Endothelial cell of umbilical vein (primary cell): ENCODE measurements at regions not wholly inside any gene's neighbourhood (a gene's known extent, or its start where the extent isn't known, plus 50 kb on each side); places are given as distances from the start of the nearest gene placed in this dataset.

Source experiments
- BruUV-seq: library from RNA; stranded (reverse); fragments of 400-500 nt; replicated peaks from 2 replicates; lab custom pipeline; 2021; lab: Mats Ljungman, UMichigan
- CTCF ChIA-PET: fragments of 300-600, 350-600 bp; sonication (Branson Sonifier 250); formaldehyde crosslinking; loops from one replicate; lab custom pipeline; 2021; ENCODE audit warnings: antibody characterized with exemption, inconsistent platforms; lab: Charles Lee
- POLR2A ChIA-PET: fragments of 300-600, 350-600 bp; sonication (Branson Sonifier 250); formaldehyde crosslinking; loops from one replicate; lab custom pipeline; 2021; ENCODE audit warnings: antibody characterized with exemption, inconsistent platforms; lab: Charles Lee
- DNase-seq: peaks from one replicate; pipeline ENCODE4 v3.0.0-alpha.2; 2011; ENCODE audit warnings: low read depth, low spot score
- FAIRE-seq: peaks from 2 replicates; lab custom pipeline; 2011; peaks lifted over from hg19 to GRCh38; lab: Jason Lieb, UNC
- H2AFZ ChIP-seq: 2 replicates; pipeline ENCODE4 v1.6.0; 2012; ENCODE audit warnings: low read depth, low read length, control low read depth, inconsistent platforms
- H3K27ac ChIP-seq: 2 replicates; pipeline ENCODE4 v1.5.1; 2011; ENCODE audit warnings: low read depth, mild to moderate bottlenecking, control low read depth, low read length, moderate library complexity; ENCODE audit not compliant: insufficient read depth
- H3K27me3 ChIP-seq, 2 experiments: 2 replicates each; pipeline versions ENCODE4 v1.6.0 to v1.6.1; 2011; ENCODE audit warnings: low read length in 2 of 2, mixed read lengths in 1 of 2; ENCODE audit not compliant: control insufficient read depth in 2 of 2, insufficient read depth in 2 of 2
- H3K36me3 ChIP-seq, 2 experiments: 2 replicates in 1 of 2; 3 replicates in 1 of 2; pipeline ENCODE4 v1.5.1; 2011; ENCODE audit warnings: low read length in 2 of 2, mild to moderate bottlenecking in 1 of 2, moderate library complexity in 1 of 2; ENCODE audit not compliant: control insufficient read depth in 2 of 2, insufficient read depth in 2 of 2; ENCODE audit errors: extremely low read depth in 1 of 2
- H3K4me1 ChIP-seq: 3 replicates; pipeline ENCODE4 v1.5.1; 2011; ENCODE audit warnings: mild to moderate bottlenecking, low read length; ENCODE audit not compliant: control insufficient read depth, insufficient read depth; ENCODE audit errors: extremely low read depth
- H3K4me2 ChIP-seq: 2 replicates; pipeline ENCODE4 v1.6.1; 2011; ENCODE audit warnings: low read length, control low read depth, mixed read lengths; ENCODE audit not compliant: insufficient read depth
- H3K4me3 ChIP-seq, 3 experiments: fragments of 200-600 bp in 1 of 3; sonication (generic), shearing (Covaris generic) in 1 of 3; replicated peaks in 1 of 3; 2 replicates each; pipeline ENCODE4 v1.5.1; 2011 to 2016; ENCODE audit warnings: control low read depth in 3 of 3, low read length in 3 of 3, mild to moderate bottlenecking in 2 of 3, inconsistent platforms in 1 of 3, low read depth in 1 of 3, moderate library complexity in 1 of 3; ENCODE audit not compliant: insufficient read depth in 1 of 3
- H3K79me2 ChIP-seq: 2 replicates; pipeline ENCODE4 v1.6.0; 2012; ENCODE audit warnings: low read length, inconsistent platforms; ENCODE audit not compliant: control insufficient read depth, insufficient read depth
- H3K9ac ChIP-seq: replicated peaks from 2 replicates; pipeline ENCODE3; 2011; ENCODE audit warnings: low read length, control low read depth; ENCODE audit not compliant: insufficient read depth; ENCODE audit errors: extremely low read depth
- H3K9me1 ChIP-seq: replicated peaks from 3 replicates; pipeline ENCODE4 v1.6.0; 2011; ENCODE audit warnings: mild to moderate bottlenecking, low read length; ENCODE audit not compliant: control insufficient read depth, insufficient read depth; ENCODE audit errors: extremely low read depth
- H3K9me3 ChIP-seq: replicated peaks from 2 replicates; pipeline ENCODE4 v1.5.1; 2012; ENCODE audit warnings: low read length, inconsistent platforms; ENCODE audit not compliant: control insufficient read depth, insufficient read depth
- H4K20me1 ChIP-seq: replicated peaks from 2 replicates; pipeline ENCODE3; 2011; ENCODE audit warnings: mild to moderate bottlenecking, low read length; ENCODE audit not compliant: control insufficient read depth, insufficient read depth; ENCODE audit errors: extremely low read depth
- EZH2 ChIP-seq: IDR thresholded peaks from 2 replicates; pipeline ENCODE4 v1.6.1; 2012; ENCODE audit warnings: borderline replicate concordance, low read depth, mild to moderate bottlenecking, moderate library complexity, low read length, inconsistent platforms; ENCODE audit not compliant: severe bottlenecking
- FOS ChIP-seq: IDR thresholded peaks from 2 replicates; pipeline ENCODE4 v1.6.1; 2011; ENCODE audit warnings: mild to moderate bottlenecking, low read length, moderate library complexity, borderline replicate concordance; ENCODE audit not compliant: insufficient read depth
- GATA2 ChIP-seq: IDR thresholded peaks from 2 replicates; pipeline ENCODE4 v1.7.0; 2011; ENCODE audit warnings: low read depth, mild to moderate bottlenecking, moderate library complexity, mixed read lengths, low read length; ENCODE audit not compliant: insufficient read length, insufficient read depth
- JUN ChIP-seq: IDR thresholded peaks from 2 replicates; pipeline ENCODE4 v1.6.1; 2011; ENCODE audit warnings: borderline replicate concordance, low read depth; ENCODE audit not compliant: insufficient read length, insufficient read depth
- MYC ChIP-seq: IDR thresholded peaks from one replicate; pipeline ENCODE4 v1.6.1; 2011; ENCODE audit warnings: mild to moderate bottlenecking, low read depth, low read length
- POLR2A ChIP-seq: IDR thresholded peaks from 2 replicates; pipeline ENCODE4 v1.6.1; 2012; ENCODE audit warnings: low read depth, mild to moderate bottlenecking, control low read depth, low read length
- POLR2AphosphoS5 ChIP-seq: IDR thresholded peaks from 2 replicates; pipeline ENCODE4 v1.6.1; 2012; ENCODE audit warnings: low read depth, mild to moderate bottlenecking, control low read depth, low read length, moderate library complexity; ENCODE audit not compliant: insufficient read depth
- dilution Hi-C: fragments of 300-500 bp; cut with MboI; formaldehyde crosslinking; loops from one replicate; pipeline ENCODE4 v1.15.0; 2019; ENCODE audit warnings: low sequenced_read_pairs; ENCODE audit not compliant: extremely low pct_ligation_motif_present
- intact Hi-C: fragments of 100-400 bp; cut with micrococcal nuclease; formaldehyde crosslinking; loops from one replicate; pipeline ENCODE4 v1.10.0; 2022
- TF ChIP-seq, protein P1 (sequence below), 2 donors: IDR thresholded peaks; 1 replicate in 1 of 2; 2 replicates in 1 of 2; pipeline ENCODE4 v1.5.1; 2011; ENCODE audit warnings: low read length in 2 of 2, mild to moderate bottlenecking in 2 of 2, moderate library complexity in 2 of 2, control low read depth in 1 of 2, inconsistent platforms in 1 of 2, low read depth in 1 of 2; ENCODE audit not compliant: insufficient read depth in 1 of 2; ENCODE audit errors: extremely low read depth in 1 of 2
- TF ChIP-seq, protein P2 (sequence below): IDR thresholded peaks from 2 replicates; pipeline ENCODE4 v1.6.1; 2011; ENCODE audit not compliant: insufficient read depth, insufficient read length

DNA sequence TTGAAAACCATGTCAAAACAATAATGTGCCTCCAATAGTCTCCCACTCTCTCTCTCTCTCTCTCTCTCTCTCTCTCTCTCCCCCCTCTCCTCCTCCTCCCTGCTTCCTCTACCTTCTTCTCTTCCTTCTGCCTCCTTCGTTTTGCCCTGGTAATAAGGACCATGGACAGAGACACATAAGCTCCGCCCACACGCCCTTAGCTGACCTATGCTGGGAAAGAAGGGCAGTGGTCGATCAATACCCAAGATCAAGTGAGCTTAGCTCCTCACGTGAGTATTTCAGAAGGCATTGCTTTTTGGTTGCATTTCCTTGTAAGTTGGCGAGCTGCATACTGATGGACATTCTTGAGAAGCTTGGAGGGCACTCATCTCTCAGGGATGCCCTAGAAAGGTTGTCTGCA lies 194.8 kb downstream of the MIAT start:
- intact Hi-C loops: no loop called here

More for the DNA sequence above, 194.8 kb downstream of the MIAT start:
- no peaks in the 10 kb centered on the region for H3K9me3 ChIP-seq
- POLR2A ChIA-PET: no interaction called here
- H3K27ac ChIP-seq: no peak overlapping the region
- H3K4me1 ChIP-seq: no peaks in the 10 kb centered on the region
- FAIRE-seq (no peak), DNase-seq (no peak)
- CTCF ChIA-PET: interaction anchor here (0.6 kb wide), 1 partner anchor 130 kb away, joined by 3 read pairs; no protein-coding TSS in a partner anchor
- H2AFZ ChIP-seq: no peak overlapping the region
- H3K4me2 ChIP-seq: no peak overlapping the region
- no TSS peak for BruUV-seq
- no peak overlapping the region for H3K4me3 ChIP-seq
- H4K20me1 ChIP-seq: no peaks in the 10 kb centered on the region
- no peaks in the 10 kb centered on the region for H3K9me1 ChIP-seq
- H3K27me3 ChIP-seq: peaks cover 2 to 5% of the 10 kb centered on the region in 2 experiments
- H3K79me2 ChIP-seq: no peaks in the 10 kb centered on the region
- H3K9ac ChIP-seq: no peak overlapping the region
- TF ChIP-seq EZH2 (no peak), POLR2AphosphoS5 (no peak), MYC (no peak), JUN (no peak), GATA2 (no peak), POLR2A (no peak), FOS (no peak)
- TF ChIP-seq, protein P1, sequence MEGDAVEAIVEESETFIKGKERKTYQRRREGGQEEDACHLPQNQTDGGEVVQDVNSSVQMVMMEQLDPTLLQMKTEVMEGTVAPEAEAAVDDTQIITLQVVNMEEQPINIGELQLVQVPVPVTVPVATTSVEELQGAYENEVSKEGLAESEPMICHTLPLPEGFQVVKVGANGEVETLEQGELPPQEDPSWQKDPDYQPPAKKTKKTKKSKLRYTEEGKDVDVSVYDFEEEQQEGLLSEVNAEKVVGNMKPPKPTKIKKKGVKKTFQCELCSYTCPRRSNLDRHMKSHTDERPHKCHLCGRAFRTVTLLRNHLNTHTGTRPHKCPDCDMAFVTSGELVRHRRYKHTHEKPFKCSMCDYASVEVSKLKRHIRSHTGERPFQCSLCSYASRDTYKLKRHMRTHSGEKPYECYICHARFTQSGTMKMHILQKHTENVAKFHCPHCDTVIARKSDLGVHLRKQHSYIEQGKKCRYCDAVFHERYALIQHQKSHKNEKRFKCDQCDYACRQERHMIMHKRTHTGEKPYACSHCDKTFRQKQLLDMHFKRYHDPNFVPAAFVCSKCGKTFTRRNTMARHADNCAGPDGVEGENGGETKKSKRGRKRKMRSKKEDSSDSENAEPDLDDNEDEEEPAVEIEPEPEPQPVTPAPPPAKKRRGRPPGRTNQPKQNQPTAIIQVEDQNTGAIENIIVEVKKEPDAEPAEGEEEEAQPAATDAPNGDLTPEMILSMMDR (IDR thresholded peaks at IDR 0.05; ENCODE audit: extremely low read depth in 1 of 2, insufficient read depth in 1 of 2, low read depth in 1 of 2, low read length in 2 of 2): no peak
- TF ChIP-seq, protein P2, sequence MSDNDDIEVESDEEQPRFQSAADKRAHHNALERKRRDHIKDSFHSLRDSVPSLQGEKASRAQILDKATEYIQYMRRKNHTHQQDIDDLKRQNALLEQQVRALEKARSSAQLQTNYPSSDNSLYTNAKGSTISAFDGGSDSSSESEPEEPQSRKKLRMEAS: no peak
- dilution Hi-C loops: no loop called here
- H3K36me3 ChIP-seq: no peaks in the 10 kb centered on the region
